ENCODE measurements at regions not wholly inside any gene's neighbourhood (a gene's known extent, or its start where the extent isn't known, plus 50 kb on each side); places are given as distances from the start of the nearest gene placed in this dataset.

DNA sequence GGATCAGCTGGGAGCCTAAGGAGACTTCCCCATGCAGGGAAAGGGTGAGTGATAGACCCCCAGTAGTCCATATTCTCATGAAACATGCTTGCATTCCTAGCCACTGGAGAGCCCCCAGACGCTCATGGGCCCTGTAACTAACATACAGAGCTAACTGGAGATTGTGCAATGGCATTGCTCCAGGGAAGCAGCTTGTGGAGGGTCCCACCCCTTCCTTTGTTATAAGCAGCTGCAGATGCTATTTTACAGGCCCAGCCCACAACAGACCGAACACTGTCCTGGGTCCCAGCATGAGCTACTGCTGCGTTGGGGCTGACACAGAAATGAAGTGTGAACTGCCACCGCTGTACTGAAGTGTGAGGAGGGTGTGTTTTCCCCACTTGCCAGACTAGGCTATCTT, 1465.7 kb upstream of the DIAPH2 start:
- ATAC-seq, result no peak
- TF ChIP-seq, protein P1, sequence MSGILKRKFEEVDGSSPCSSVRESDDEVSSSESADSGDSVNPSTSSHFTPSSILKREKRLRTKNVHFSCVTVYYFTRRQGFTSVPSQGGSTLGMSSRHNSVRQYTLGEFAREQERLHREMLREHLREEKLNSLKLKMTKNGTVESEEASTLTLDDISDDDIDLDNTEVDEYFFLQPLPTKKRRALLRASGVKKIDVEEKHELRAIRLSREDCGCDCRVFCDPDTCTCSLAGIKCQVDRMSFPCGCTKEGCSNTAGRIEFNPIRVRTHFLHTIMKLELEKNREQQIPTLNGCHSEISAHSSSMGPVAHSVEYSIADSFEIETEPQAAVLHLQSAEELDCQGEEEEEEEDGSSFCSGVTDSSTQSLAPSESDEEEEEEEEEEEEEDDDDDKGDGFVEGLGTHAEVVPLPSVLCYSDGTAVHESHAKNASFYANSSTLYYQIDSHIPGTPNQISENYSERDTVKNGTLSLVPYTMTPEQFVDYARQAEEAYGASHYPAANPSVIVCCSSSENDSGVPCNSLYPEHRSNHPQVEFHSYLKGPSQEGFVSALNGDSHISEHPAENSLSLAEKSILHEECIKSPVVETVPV (CRISPR knock-in tag; IDR thresholded peaks at IDR 0.05), result no peak
- no peak for TF ChIP-seq CSDC2 (CRISPR knock-in tag; IDR thresholded peaks at IDR 0.05)
- TF ChIP-seq ZFP30 (CRISPR knock-in tag; IDR thresholded peaks at IDR 0.05), result no peak
- TF ChIP-seq ESRRG (CRISPR knock-in tag; IDR thresholded peaks at IDR 0.05), result no peak
- TF ChIP-seq, protein P2, sequence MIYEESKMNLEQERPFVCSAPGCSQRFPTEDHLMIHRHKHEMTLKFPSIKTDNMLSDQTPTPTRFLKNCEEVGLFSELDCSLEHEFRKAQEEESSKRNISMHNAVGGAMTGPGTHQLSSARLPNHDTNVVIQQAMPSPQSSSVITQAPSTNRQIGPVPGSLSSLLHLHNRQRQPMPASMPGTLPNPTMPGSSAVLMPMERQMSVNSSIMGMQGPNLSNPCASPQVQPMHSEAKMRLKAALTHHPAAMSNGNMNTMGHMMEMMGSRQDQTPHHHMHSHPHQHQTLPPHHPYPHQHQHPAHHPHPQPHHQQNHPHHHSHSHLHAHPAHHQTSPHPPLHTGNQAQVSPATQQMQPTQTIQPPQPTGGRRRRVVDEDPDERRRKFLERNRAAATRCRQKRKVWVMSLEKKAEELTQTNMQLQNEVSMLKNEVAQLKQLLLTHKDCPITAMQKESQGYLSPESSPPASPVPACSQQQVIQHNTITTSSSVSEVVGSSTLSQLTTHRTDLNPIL (CRISPR knock-in tag; IDR thresholded peaks at IDR 0.05; ENCODE audit: low read depth), result no peak
- no peak for TF ChIP-seq RARB (CRISPR knock-in tag; IDR thresholded peaks at IDR 0.05)
- no peak for TF ChIP-seq ARNTL (CRISPR knock-in tag; IDR thresholded peaks at IDR 0.05; ENCODE audit: borderline replicate concordance, low read depth)
- TF ChIP-seq ZNF70 (CRISPR knock-in tag; IDR thresholded peaks at IDR 0.05), result no peak
- TF ChIP-seq ZNF8 (CRISPR knock-in tag; IDR thresholded peaks at IDR 0.05), result no peak
- no peak for TF ChIP-seq TOX (CRISPR knock-in tag; IDR thresholded peaks at IDR 0.05; ENCODE audit: borderline replicate concordance)

DNA sequence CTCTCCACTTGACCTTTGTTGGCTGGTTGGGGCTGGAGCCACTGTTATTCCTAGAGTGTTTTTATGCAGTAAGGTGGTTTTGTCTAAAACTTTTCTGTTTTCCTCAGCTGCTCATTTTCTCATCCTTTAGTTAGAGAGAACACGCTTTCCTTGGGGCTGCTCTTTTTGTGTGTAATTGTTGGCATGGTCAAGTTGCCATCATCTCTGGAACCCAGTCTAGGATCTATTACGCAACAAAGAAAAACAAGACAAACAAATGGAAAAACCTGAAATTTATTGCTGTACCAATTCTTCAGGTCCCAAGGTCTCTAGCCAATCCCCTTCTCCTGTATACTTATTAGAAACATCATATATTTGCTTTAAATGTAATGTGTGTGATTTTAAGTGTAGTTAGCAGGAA, 1436.3 kb upstream of the DIAPH2 start:
- ATAC-seq, result no peak
- TF ChIP-seq ESRRG (CRISPR knock-in tag; IDR thresholded peaks at IDR 0.05), result no peak
- TF ChIP-seq PPARA (CRISPR knock-in tag; IDR thresholded peaks at IDR 0.05; ENCODE audit: borderline replicate concordance), result no peak
- no peak for TF ChIP-seq CSDC2 (CRISPR knock-in tag; IDR thresholded peaks at IDR 0.05)
- TF ChIP-seq, protein P3, sequence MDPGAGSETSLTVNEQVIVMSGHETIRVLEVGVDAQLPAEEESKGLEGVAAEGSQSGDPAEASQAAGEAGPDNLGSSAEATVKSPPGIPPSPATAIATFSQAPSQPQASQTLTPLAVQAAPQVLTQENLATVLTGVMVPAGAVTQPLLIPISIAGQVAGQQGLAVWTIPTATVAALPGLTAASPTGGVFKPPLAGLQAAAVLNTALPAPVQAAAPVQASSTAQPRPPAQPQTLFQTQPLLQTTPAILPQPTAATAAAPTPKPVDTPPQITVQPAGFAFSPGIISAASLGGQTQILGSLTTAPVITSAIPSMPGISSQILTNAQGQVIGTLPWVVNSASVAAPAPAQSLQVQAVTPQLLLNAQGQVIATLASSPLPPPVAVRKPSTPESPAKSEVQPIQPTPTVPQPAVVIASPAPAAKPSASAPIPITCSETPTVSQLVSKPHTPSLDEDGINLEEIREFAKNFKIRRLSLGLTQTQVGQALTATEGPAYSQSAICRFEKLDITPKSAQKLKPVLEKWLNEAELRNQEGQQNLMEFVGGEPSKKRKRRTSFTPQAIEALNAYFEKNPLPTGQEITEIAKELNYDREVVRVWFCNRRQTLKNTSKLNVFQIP (CRISPR knock-in tag; IDR thresholded peaks at IDR 0.05; ENCODE audit: borderline replicate concordance, low read depth), result no peak
- TF ChIP-seq ZNF70 (CRISPR knock-in tag; IDR thresholded peaks at IDR 0.05), result no peak
- no peak for TF ChIP-seq ISL1 (CRISPR knock-in tag; IDR thresholded peaks at IDR 0.05)
- TF ChIP-seq TOX (CRISPR knock-in tag; IDR thresholded peaks at IDR 0.05; ENCODE audit: borderline replicate concordance), result no peak
- TF ChIP-seq ZNF565 (CRISPR knock-in tag; conservative IDR thresholded peaks at IDR 0.05; ENCODE audit: low read depth), result no peak
- no peak for TF ChIP-seq OSR1 (CRISPR knock-in tag; IDR thresholded peaks at IDR 0.05)
- no peak for TF ChIP-seq ZFP30 (CRISPR knock-in tag; IDR thresholded peaks at IDR 0.05)
- no peak for TF ChIP-seq TCF4 (CRISPR knock-in tag; IDR thresholded peaks at IDR 0.05; ENCODE audit: borderline replicate concordance)
- TF ChIP-seq, protein P2 (CRISPR knock-in tag; IDR thresholded peaks at IDR 0.05; ENCODE audit: low read depth), result no peak
- no peak for TF ChIP-seq ZNF8 (CRISPR knock-in tag; IDR thresholded peaks at IDR 0.05)
- TF ChIP-seq SNAI2 (CRISPR knock-in tag; IDR thresholded peaks at IDR 0.05), result no peak
- no peak for TF ChIP-seq RARB (CRISPR knock-in tag; IDR thresholded peaks at IDR 0.05)
- no peak for TF ChIP-seq ARNTL (CRISPR knock-in tag; IDR thresholded peaks at IDR 0.05; ENCODE audit: borderline replicate concordance, low read depth)
- no peak for TF ChIP-seq ZFP3 (CRISPR knock-in tag; IDR thresholded peaks at IDR 0.05)

DNA sequence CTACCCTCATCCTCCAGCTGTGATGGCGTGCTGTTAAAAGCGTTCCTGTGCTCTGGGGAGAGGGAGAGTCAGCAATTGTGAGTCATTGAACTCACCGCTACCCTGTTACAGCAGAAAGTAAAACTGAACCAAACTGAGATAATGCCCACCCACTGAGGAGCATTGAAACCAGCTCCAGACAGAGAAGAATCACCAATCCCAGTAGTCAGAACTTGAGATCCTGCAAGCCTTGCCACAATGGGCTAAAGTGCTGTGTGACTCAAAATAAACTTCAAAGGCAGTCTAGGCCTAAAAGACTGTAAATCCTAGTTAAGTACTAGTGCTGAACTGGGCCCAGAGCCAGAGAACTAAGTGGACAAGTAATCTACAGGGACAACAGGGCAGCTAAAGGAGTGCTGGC, 1394.2 kb upstream of the DIAPH2 start:
- ATAC-seq, result no peak
- TF ChIP-seq ISL1 (CRISPR knock-in tag; IDR thresholded peaks at IDR 0.05), result no peak
- TF ChIP-seq, protein P4, sequence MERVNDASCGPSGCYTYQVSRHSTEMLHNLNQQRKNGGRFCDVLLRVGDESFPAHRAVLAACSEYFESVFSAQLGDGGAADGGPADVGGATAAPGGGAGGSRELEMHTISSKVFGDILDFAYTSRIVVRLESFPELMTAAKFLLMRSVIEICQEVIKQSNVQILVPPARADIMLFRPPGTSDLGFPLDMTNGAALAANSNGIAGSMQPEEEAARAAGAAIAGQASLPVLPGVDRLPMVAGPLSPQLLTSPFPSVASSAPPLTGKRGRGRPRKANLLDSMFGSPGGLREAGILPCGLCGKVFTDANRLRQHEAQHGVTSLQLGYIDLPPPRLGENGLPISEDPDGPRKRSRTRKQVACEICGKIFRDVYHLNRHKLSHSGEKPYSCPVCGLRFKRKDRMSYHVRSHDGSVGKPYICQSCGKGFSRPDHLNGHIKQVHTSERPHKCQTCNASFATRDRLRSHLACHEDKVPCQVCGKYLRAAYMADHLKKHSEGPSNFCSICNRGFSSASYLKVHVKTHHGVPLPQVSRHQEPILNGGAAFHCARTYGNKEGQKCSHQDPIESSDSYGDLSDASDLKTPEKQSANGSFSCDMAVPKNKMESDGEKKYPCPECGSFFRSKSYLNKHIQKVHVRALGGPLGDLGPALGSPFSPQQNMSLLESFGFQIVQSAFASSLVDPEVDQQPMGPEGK (CRISPR knock-in tag; IDR thresholded peaks at IDR 0.05; ENCODE audit: borderline replicate concordance), result no peak
- no peak for TF ChIP-seq ZFP3 (CRISPR knock-in tag; IDR thresholded peaks at IDR 0.05)
- no peak for TF ChIP-seq ZNF70 (CRISPR knock-in tag; IDR thresholded peaks at IDR 0.05)
- TF ChIP-seq ZC3H10 (CRISPR knock-in tag; IDR thresholded peaks at IDR 0.05), result no peak
- no peak for TF ChIP-seq ZNF8 (CRISPR knock-in tag; IDR thresholded peaks at IDR 0.05)
- no peak for TF ChIP-seq TCF4 (CRISPR knock-in tag; IDR thresholded peaks at IDR 0.05; ENCODE audit: borderline replicate concordance)
- TF ChIP-seq ARNTL (CRISPR knock-in tag; IDR thresholded peaks at IDR 0.05; ENCODE audit: borderline replicate concordance, low read depth), result no peak
- no peak for TF ChIP-seq ZNF565 (CRISPR knock-in tag; conservative IDR thresholded peaks at IDR 0.05; ENCODE audit: low read depth)
- TF ChIP-seq OSR1 (CRISPR knock-in tag; IDR thresholded peaks at IDR 0.05), result no peak
- TF ChIP-seq, protein P3 (CRISPR knock-in tag; IDR thresholded peaks at IDR 0.05; ENCODE audit: borderline replicate concordance, low read depth), result no peak
- TF ChIP-seq, protein P5, sequence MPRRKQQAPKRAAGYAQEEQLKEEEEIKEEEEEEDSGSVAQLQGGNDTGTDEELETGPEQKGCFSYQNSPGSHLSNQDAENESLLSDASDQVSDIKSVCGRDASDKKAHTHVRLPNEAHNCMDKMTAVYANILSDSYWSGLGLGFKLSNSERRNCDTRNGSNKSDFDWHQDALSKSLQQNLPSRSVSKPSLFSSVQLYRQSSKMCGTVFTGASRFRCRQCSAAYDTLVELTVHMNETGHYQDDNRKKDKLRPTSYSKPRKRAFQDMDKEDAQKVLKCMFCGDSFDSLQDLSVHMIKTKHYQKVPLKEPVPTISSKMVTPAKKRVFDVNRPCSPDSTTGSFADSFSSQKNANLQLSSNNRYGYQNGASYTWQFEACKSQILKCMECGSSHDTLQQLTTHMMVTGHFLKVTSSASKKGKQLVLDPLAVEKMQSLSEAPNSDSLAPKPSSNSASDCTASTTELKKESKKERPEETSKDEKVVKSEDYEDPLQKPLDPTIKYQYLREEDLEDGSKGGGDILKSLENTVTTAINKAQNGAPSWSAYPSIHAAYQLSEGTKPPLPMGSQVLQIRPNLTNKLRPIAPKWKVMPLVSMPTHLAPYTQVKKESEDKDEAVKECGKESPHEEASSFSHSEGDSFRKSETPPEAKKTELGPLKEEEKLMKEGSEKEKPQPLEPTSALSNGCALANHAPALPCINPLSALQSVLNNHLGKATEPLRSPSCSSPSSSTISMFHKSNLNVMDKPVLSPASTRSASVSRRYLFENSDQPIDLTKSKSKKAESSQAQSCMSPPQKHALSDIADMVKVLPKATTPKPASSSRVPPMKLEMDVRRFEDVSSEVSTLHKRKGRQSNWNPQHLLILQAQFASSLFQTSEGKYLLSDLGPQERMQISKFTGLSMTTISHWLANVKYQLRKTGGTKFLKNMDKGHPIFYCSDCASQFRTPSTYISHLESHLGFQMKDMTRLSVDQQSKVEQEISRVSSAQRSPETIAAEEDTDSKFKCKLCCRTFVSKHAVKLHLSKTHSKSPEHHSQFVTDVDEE (CRISPR knock-in tag; IDR thresholded peaks at IDR 0.05), result no peak
- no peak for TF ChIP-seq TOX (CRISPR knock-in tag; IDR thresholded peaks at IDR 0.05; ENCODE audit: borderline replicate concordance)

All from SK-N-SH treated with all-trans-retinoic acid at 6 μM for 48 hours (cell line).